ENCODE measurements at regions not wholly inside any gene's neighbourhood (a gene's known extent, or its start where the extent isn't known, plus 50 kb on each side); places are given as distances from the start of the nearest gene placed in this dataset.
A peak's percentile ranks its signal among the peaks of the same experiment; 100 is the strongest.

DNA sequence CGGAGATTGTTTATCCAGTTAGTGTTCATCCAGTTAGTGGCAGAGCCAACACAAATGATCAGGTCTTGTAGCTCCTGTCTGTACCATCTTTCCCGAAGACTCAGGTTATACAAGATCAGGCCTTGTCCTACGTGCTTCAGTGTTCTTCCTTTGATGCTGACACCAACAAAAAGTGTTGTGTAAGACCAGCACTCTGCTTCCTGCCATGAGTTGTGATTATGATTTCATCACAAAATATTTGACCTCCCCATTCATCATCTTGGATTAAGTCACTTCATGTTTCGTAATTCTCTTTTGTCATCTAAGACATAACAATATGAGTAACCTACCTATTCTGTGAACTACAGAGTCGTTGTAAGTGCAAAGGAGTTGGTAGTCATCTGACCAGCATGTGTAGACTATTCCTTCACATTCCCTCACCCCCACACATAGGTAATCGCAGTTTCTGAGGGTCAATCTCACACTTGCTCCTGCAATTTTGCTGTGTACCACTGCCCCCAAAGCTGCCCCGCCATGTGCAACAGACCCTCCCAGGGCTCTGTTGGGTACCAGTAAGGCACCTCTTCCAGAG, 135.6 kb upstream of the SLC22A23 start:
- TF ChIP-seq L3MBTL2 (conservative IDR thresholded peaks at IDR 0.05) (no peak), FOXM1 (IDR thresholded peaks at IDR 0.05; ENCODE audit: borderline replicate concordance) (no peak), TARDBP (IDR thresholded peaks at IDR 0.05) (no peak), ELF4 (IDR thresholded peaks at IDR 0.05) (no peak), FOXA1 (IDR thresholded peaks at IDR 0.05) (no peak), HDGF (IDR thresholded peaks at IDR 0.05; ENCODE audit: borderline replicate concordance) (no peak), SUZ12 (IDR thresholded peaks at IDR 0.05) (no peak), BHLHE40 (IDR thresholded peaks at IDR 0.05; ENCODE audit: borderline replicate concordance) (no peak), LEF1 (IDR thresholded peaks at IDR 0.05; ENCODE audit: borderline replicate concordance) (no peak), ZNF384 (IDR thresholded peaks at IDR 0.05) (no peak), SP1 (IDR thresholded peaks at IDR 0.05) (no peak), NFRKB (IDR thresholded peaks at IDR 0.05) (no peak)
- peak; percentile 3 for DNase-seq (ENCODE audit: extremely low spot score)
- ChIA-PET CTCF (no interaction called here), POLR2A (no interaction called here)

DNA sequence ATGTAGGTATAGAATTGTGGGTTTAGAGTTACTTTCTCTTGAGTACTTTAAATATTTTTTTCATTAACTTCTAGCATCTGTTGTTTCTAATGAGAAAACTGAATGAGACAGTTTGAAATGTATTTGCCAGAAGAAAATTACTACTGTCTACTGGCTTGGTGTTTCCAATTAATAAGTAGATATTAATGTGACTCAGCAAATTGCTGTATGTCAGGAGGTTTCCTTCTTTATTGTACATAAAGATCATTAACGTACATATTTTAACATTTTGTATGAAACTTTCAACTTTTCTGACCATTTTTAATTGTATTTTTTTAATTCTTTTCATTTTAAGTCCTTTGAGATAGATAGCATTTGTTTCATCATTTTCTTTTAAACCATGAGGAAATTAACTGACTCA, 135.1 kb upstream of the SLC22A23 start:
- POLR2A ChIA-PET = no interaction called here

DNA sequence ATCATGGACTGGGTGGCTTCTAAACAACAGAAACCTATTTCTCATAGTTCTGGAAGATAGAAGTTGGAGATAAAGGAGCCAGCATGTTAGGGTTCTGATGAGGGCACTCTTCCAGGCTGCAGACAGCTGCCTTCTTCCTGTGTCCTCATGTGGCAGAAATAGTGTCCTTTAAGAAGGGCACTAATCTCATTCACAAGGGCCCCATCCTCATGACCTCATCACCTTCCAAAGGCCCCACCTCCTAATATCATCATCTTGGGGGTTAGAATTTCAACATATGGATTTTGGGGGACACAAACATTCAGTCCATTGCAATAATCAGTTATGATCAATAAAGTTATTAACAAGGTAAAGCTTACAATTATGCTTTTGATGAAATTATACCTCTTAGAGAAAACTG, 130.8 kb upstream of the SLC22A23 start:
- POLR2A ChIA-PET = no interaction called here
- TF ChIP-seq L3MBTL2 (conservative IDR thresholded peaks at IDR 0.05) (no peak), TARDBP (IDR thresholded peaks at IDR 0.05) (no peak), FOXM1 (IDR thresholded peaks at IDR 0.05; ENCODE audit: borderline replicate concordance) (no peak)
- CTCF ChIA-PET = no interaction called here
- no peak for DNase-seq (ENCODE audit: extremely low spot score)

More for the DNA sequence above, 135.1 kb upstream of the SLC22A23 start:
- no peak for TF ChIP-seq BHLHE40 (IDR thresholded peaks at IDR 0.05; ENCODE audit: borderline replicate concordance)
- TF ChIP-seq, protein P1, sequence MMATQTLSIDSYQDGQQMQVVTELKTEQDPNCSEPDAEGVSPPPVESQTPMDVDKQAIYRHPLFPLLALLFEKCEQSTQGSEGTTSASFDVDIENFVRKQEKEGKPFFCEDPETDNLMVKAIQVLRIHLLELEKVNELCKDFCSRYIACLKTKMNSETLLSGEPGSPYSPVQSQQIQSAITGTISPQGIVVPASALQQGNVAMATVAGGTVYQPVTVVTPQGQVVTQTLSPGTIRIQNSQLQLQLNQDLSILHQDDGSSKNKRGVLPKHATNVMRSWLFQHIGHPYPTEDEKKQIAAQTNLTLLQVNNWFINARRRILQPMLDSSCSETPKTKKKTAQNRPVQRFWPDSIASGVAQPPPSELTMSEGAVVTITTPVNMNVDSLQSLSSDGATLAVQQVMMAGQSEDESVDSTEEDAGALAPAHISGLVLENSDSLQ (IDR thresholded peaks at IDR 0.05) = no peak
- TF ChIP-seq L3MBTL2 (conservative IDR thresholded peaks at IDR 0.05) = no peak
- TF ChIP-seq SP1 (IDR thresholded peaks at IDR 0.05) = no peak
- no peak for TF ChIP-seq ARNT (IDR thresholded peaks at IDR 0.05)
- TF ChIP-seq FOXK2 (IDR thresholded peaks at IDR 0.05) = no peak
- TF ChIP-seq LEF1 (IDR thresholded peaks at IDR 0.05; ENCODE audit: borderline replicate concordance) = no peak
- TF ChIP-seq FOXM1 (IDR thresholded peaks at IDR 0.05; ENCODE audit: borderline replicate concordance) = no peak
- no peak for TF ChIP-seq FOXA1 (IDR thresholded peaks at IDR 0.05)
- no peak for TF ChIP-seq ZNF384 (IDR thresholded peaks at IDR 0.05)
- no peak for TF ChIP-seq TARDBP (IDR thresholded peaks at IDR 0.05)
- no peak for TF ChIP-seq ELF4 (IDR thresholded peaks at IDR 0.05)
- no peak for TF ChIP-seq HDGF (IDR thresholded peaks at IDR 0.05; ENCODE audit: borderline replicate concordance)
- no peak for TF ChIP-seq CTBP1 (IDR thresholded peaks at IDR 0.05; ENCODE audit: borderline replicate concordance)
- TF ChIP-seq NFRKB (IDR thresholded peaks at IDR 0.05) = no peak
- CTCF ChIA-PET = no interaction called here
- DNase-seq (ENCODE audit: extremely low spot score) = no peak

DNA sequence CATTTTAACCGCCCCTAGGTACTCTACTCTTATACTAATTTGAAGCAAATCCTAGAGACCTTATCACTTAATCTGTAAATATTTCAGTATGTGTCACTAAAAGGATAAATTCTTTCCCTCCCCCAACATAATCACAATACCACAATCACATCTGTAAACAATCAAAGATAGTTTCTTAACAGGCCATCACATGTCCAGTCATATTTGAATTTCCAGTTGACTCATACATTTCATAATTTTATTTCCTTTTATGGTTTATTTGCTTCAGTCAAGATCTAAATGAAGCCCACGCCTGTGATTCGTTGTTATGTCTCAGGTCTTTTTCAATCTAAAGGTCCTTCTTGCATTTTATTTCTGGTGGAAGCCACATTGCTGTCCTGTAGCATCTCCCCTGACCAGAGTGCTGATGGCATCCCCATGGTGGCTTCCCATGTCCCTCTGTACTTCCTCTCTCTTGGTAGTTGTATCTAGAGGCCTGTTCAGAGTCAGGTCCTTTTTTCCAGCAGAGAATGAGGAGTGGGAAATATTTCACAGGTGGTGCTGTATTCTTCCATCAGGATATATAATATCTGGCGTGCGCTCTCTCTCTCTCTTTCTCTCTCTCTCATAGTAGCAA, 128.6 kb upstream of the SLC22A23 start:
- TF ChIP-seq SP1 (IDR thresholded peaks at IDR 0.05) (no peak), NFRKB (IDR thresholded peaks at IDR 0.05) (no peak)
- DNase-seq (ENCODE audit: extremely low spot score) = no peak
- ChIA-PET POLR2A (no interaction called here), CTCF (no interaction called here)

DNA sequence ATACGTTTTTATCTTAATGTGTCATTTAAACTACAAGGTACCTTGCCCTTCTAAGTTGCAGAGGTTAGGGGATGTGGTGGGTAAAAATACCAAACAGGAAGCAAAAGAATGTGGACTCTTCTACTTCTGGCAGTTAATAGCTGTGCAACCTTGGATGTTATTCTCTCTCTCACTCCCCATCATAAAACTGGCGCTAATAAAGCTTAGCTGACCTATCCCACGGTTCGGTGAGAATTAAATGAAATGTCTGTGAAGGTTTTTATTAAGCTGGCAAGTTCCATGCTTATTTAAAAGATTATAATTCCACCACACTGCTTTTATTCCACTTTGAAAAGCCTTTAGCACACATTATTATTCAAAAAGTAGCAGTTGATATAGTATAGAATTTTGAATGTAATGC, 127.8 kb upstream of the SLC22A23 start:
- no peak for DNase-seq (ENCODE audit: extremely low spot score)
- TF ChIP-seq SUZ12 (IDR thresholded peaks at IDR 0.05) = no peak
- TF ChIP-seq LEF1 (IDR thresholded peaks at IDR 0.05; ENCODE audit: borderline replicate concordance) = no peak
- TF ChIP-seq, protein P1 (IDR thresholded peaks at IDR 0.05) = no peak
- TF ChIP-seq L3MBTL2 (conservative IDR thresholded peaks at IDR 0.05) = no peak
- TF ChIP-seq ARNT (IDR thresholded peaks at IDR 0.05) = no peak
- CTCF ChIA-PET = no interaction called here
- POLR2A ChIA-PET = no interaction called here

DNA sequence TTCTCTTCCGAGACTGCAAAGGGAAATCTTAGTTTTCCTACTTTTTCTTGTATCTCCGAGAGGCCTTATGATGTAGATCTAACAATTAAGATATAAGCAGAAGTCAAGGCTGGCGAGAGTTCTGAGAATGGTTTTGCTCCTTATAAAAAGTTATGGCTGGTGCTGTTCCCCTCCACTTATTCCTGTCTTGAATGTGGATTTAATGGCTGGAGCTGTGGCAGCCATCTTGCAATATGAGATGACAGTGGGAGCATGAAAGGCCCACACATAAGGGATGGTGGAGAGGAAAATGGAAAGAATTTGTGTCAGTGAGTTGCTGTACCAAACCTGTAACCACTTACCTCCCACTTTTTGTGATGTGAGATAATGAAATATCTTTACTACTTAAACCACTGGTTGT, 124.6 kb upstream of the SLC22A23 start:
- CTCF ChIA-PET = no interaction called here
- POLR2A ChIA-PET = no interaction called here
- no peak for TF ChIP-seq ZNF384 (IDR thresholded peaks at IDR 0.05)
- no peak for TF ChIP-seq SUZ12 (IDR thresholded peaks at IDR 0.05)
- no peak for TF ChIP-seq HDGF (IDR thresholded peaks at IDR 0.05; ENCODE audit: borderline replicate concordance)
- no peak for TF ChIP-seq NFRKB (IDR thresholded peaks at IDR 0.05)
- TF ChIP-seq FOXA1 (IDR thresholded peaks at IDR 0.05) = no peak
- no peak for TF ChIP-seq ARNT (IDR thresholded peaks at IDR 0.05)
- TF ChIP-seq FOXK2 (IDR thresholded peaks at IDR 0.05) = no peak
- TF ChIP-seq ELF4 (IDR thresholded peaks at IDR 0.05) = no peak
- no peak for TF ChIP-seq SP1 (IDR thresholded peaks at IDR 0.05)
- no peak for TF ChIP-seq LEF1 (IDR thresholded peaks at IDR 0.05; ENCODE audit: borderline replicate concordance)
- TF ChIP-seq TARDBP (IDR thresholded peaks at IDR 0.05) = no peak
- no peak for TF ChIP-seq L3MBTL2 (conservative IDR thresholded peaks at IDR 0.05)
- TF ChIP-seq, protein P1 (IDR thresholded peaks at IDR 0.05) = no peak
- no peak for TF ChIP-seq FOXM1 (IDR thresholded peaks at IDR 0.05; ENCODE audit: borderline replicate concordance)
- DNase-seq (ENCODE audit: extremely low spot score) = no peak

DNA sequence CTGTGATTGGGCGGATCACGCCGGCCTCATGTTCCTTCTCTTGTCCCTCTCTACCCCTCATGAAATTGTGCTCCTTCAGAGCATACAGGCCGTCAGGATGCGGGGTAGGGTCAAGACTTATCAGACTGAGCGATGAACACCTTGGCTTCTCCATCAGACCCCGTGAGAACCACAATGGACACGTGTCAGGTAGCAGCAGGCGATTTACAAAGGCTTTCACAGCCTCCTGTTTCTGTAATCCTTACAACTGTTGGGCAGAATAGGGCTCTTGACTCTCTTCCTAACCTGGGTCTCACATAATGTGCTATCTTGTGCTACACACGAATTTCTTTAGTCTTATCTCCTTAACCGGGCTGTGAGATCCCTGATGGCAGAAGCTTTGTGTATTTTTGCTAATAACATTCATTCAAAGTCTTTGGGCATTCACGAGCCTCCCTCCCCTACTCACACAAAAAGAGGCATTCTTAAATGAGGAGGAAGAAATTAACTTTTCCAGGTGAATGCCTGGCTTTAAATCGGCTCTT, 122.9 kb upstream of the SLC22A23 start:
- POLR2A ChIA-PET = no interaction called here
- no peak for DNase-seq (ENCODE audit: extremely low spot score)
- TF ChIP-seq BHLHE40 (IDR thresholded peaks at IDR 0.05; ENCODE audit: borderline replicate concordance) (no peak), HDGF (IDR thresholded peaks at IDR 0.05; ENCODE audit: borderline replicate concordance) (no peak), FOXA1 (IDR thresholded peaks at IDR 0.05) (no peak), ELF4 (IDR thresholded peaks at IDR 0.05) (no peak), FOXK2 (IDR thresholded peaks at IDR 0.05) (no peak)
- CTCF ChIA-PET = no interaction called here
